ENCODE measurements at regions not wholly inside any gene's neighbourhood (a gene's known extent, or its start where the extent isn't known, plus 50 kb on each side); places are given as distances from the start of the nearest gene placed in this dataset.

DNA sequence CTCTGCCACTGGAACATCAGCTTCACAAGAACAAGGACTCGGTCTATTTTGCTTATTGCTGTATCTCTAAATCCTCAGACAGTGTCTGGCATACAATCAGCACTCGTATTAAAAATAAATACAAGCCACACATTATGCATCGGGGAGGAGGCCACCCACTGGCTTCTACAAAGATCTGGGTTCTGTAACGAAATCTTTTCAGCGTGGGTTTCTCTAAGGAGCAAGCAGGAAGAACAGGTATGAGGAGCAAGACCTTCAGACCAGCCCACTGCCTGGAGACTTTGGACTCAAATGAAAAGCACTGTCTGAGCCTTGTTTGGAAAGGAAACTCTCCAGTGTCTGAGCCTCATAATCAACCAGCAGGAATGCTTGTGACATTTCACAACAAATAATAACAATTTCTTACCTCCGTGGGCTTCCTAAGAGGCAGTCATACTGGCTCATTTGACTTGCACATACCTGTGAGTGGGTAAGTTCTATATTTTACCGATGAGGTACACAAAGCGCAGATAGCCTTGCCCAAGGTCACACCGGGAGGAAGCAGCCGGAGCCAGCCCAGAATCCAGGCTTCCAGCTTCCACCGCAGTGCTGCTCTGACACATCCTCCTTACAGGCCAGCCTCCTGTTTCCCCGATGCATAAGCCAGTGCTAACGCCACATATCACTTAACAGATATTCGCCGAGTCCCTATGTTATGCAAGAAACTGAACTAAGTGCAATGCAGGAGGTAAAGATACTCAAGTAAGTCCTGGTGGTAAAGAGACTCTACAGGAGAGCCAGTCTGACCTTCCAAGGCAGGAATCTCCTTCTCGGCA lies 118.6 kb upstream of the TNRC6C start:
- TF ChIP-seq, protein P1, sequence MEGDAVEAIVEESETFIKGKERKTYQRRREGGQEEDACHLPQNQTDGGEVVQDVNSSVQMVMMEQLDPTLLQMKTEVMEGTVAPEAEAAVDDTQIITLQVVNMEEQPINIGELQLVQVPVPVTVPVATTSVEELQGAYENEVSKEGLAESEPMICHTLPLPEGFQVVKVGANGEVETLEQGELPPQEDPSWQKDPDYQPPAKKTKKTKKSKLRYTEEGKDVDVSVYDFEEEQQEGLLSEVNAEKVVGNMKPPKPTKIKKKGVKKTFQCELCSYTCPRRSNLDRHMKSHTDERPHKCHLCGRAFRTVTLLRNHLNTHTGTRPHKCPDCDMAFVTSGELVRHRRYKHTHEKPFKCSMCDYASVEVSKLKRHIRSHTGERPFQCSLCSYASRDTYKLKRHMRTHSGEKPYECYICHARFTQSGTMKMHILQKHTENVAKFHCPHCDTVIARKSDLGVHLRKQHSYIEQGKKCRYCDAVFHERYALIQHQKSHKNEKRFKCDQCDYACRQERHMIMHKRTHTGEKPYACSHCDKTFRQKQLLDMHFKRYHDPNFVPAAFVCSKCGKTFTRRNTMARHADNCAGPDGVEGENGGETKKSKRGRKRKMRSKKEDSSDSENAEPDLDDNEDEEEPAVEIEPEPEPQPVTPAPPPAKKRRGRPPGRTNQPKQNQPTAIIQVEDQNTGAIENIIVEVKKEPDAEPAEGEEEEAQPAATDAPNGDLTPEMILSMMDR (IDR thresholded peaks at IDR 0.05) = no peak
- TF ChIP-seq POLR2AphosphoS5 (IDR thresholded peaks at IDR 0.05; ENCODE audit: insufficient read depth in 1 of 2, low read depth in 1 of 2) = no peak
- TF ChIP-seq POLR2A (IDR thresholded peaks at IDR 0.05) = no peak

Data from vagina (tissue), 2 donors.